ENCODE measurements at regions not wholly inside any gene's neighbourhood (a gene's known extent, or its start where the extent isn't known, plus 50 kb on each side); places are given as distances from the start of the nearest gene placed in this dataset.

DNA sequence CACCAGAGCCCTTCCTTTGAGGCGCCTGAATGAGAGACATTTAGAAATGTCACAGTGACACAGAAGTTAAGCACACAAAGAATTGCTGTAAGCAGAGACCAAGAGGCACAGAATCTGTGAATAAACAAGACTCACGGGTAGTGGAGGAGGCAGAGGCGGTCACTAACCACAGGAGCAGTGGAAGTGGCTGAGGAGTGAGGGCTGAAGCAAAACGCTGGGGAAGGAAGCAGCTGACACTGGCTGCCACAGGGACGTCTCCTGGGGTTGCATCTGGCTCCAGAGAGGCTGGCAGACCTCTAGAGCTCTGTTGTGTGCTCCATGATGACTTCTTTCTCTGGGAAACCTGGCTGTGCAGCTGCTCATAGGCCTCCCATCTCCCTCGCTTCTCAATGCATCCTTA, 65.0 kb upstream of the SLC2A12 start:
- CTCF ChIA-PET = interaction anchor here (0.6 to 0.8 kb wide), 4 partner anchors 38 to 765 kb away, joined by 3 to 5 read pairs (median 3); no protein-coding TSS in a partner anchor
- no peak overlapping the region for H3K27ac Mint-ChIP-seq
- H3K27me3 Mint-ChIP-seq = peaks cover 8% of the 10 kb centered on the region
- no peaks in the 10 kb centered on the region for H3K4me1 Mint-ChIP-seq (ENCODE audit: low read depth)
- peak; percentile 10 for DNase-seq
- H3K9me3 Mint-ChIP-seq = no peaks in the 10 kb centered on the region
- intact Hi-C loops (cut with micrococcal nuclease) = no loop called here
- POLR2A ChIA-PET = no interaction called here
- no peaks in the 10 kb centered on the region for H3K36me3 Mint-ChIP-seq
- H3K4me3 Mint-ChIP-seq = no peak overlapping the region

DNA sequence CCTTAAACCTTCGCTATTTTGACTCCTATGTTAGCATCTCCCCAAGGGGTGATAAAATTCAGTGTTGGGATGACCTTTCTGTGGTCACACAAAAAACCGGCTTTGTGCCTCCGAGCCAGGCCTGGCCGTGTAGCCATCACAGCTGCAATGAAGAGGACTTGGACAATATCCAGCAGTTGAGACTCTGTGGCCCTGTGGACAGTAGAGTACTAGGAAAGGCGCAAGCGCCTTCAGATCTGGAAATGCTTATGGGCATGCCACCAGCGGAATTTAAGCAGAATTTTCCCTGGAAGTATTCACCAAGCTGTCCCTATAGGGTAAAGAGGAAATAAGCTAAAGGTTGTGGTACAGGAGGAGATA, 63.3 kb upstream of the SLC2A12 start:
- CTCF ChIA-PET = interaction anchor here (1.4 kb wide), 2 partner anchors 767 to 825 kb away, joined by 3 to 7 read pairs; no protein-coding TSS in a partner anchor
- DNase-seq = no peak
- H3K4me1 Mint-ChIP-seq (ENCODE audit: low read depth) = no peaks in the 10 kb centered on the region
- H3K27me3 Mint-ChIP-seq = peaks cover 8% of the 10 kb centered on the region
- intact Hi-C loops (cut with micrococcal nuclease) = no loop called here
- H3K36me3 Mint-ChIP-seq = no peaks in the 10 kb centered on the region
- POLR2A ChIA-PET = no interaction called here
- H3K9me3 Mint-ChIP-seq = no peaks in the 10 kb centered on the region
- H3K4me3 Mint-ChIP-seq = no peak overlapping the region
- no peak overlapping the region for H3K27ac Mint-ChIP-seq

DNA sequence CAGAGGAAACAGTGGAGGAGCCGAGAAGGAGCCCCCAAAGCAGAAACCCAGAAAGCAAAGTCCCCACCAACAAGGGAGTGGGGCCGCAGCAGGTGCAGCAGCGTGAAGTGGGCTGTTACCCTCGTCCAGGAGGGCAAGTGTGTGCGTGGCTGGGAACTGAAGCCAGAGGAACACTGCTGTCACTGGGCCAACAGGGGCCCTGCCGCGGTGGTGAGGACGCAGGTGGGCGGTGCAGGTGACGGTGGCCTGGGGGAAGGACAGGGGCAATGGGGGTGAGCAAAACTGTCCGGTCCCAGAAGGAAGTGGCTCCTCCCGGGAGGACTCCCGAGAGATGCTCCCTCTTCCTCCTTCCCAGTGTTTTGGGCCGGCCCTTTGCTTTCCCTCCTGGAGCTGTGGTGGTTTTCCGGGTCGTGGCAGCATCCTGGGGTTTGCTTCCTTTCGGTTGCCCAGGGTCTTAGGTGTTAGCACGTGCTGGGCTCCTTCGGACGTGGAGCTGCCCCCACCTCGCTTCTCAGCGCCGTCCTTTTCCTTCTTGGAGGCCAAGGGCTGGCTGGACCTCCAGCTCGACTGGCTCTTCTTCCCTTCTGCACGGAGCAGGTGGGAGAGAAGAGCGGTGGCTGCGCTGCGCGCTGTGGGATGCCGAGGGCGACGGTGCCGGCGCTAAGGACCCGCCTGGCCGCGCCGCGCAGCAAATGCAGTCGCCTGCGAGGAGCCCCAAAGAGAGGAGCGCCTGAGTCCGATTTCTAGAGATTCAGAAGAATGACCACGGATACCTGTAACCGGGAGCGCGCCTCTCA, 62.7 kb upstream of the SLC2A12 start:
- intact Hi-C loops (cut with micrococcal nuclease) = no loop called here
- POLR2A ChIA-PET = no interaction called here
- Mint-ChIP-seq H3K27me3 (peaks cover 8% of the 10 kb centered on the region), H3K36me3 (no peaks in the 10 kb centered on the region), H3K9me3 (no peaks in the 10 kb centered on the region), H3K4me3 (no peak overlapping the region), H3K4me1 (ENCODE audit: low read depth) (no peaks in the 10 kb centered on the region), H3K27ac (no peak overlapping the region)
- CTCF ChIA-PET = interaction anchor here (1.4 to 6.4 kb wide), 2 partner anchors 8 to 825 kb away, joined by 7 to 52 read pairs; no protein-coding TSS in a partner anchor
- DNase-seq = no peak

DNA sequence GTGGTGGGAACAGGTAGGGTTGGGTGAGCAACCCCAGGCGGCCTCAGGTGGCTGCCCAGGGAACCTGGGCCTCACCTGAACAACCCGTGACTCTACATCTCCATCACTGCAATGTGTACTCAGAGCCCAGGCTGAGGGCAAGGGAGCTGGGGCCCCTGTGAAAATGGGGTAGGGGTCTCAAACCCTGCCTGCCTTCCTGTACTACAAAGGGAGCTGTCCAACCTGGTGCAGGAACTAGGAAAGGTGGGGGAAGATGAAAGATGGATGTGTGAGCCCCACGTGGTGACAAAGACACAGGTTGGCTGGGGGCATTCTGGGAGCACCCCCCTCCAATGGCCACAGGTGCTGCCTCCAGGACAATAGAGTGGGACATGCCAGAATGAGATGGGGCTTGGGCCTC, 62.1 kb upstream of the SLC2A12 start:
- no peak overlapping the region for H3K4me3 Mint-ChIP-seq

DNA sequence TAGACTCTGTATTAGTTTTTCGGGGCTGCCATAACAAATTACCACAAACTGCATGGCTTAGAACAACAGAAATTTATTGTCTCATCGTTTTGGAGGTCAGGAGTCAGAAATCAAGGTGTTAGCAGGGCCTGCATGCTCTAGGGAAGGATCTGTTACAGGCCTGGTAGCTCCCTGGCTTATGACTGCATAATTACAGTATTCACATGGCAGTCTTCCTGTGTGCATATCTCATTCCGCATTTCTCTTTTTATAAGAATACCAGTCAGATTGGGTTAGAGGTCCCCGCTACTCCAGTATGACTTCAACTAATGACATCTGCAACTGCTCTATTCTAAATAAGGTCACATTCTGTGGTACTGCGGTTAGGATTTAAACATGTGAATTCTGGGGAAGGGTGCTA, 59.3 kb upstream of the SLC2A12 start:
- DNase-seq = no peak
- Mint-ChIP-seq H3K27me3 (peaks cover 8% of the 10 kb centered on the region), H3K4me1 (ENCODE audit: low read depth) (no peaks in the 10 kb centered on the region), H3K36me3 (no peaks in the 10 kb centered on the region), H3K4me3 (no peak overlapping the region), H3K9me3 (no peaks in the 10 kb centered on the region), H3K27ac (no peak overlapping the region)
- intact Hi-C loops (cut with micrococcal nuclease) = loop anchor here (1.0 to 2.0 kb wide), 3 partner anchors 712 to 829 kb away; no protein-coding TSS in a partner anchor
- POLR2A ChIA-PET = no interaction called here
- CTCF ChIA-PET = interaction anchor here (0.7 to 6.4 kb wide), 18 partner anchors 10 to 828 kb away, joined by 3 to 52 read pairs (median 5); no protein-coding TSS in a partner anchor

More for the DNA sequence above, 62.1 kb upstream of the SLC2A12 start:
- no peak for DNase-seq
- Mint-ChIP-seq H3K27me3 (peaks cover 8% of the 10 kb centered on the region), H3K36me3 (no peaks in the 10 kb centered on the region), H3K9me3 (no peaks in the 10 kb centered on the region), H3K27ac (no peak overlapping the region), H3K4me1 (ENCODE audit: low read depth) (no peaks in the 10 kb centered on the region)
- POLR2A ChIA-PET = no interaction called here
- intact Hi-C loops (cut with micrococcal nuclease) = no loop called here
- CTCF ChIA-PET = interaction anchor here (1.4 to 6.4 kb wide), 2 partner anchors 9 to 826 kb away, joined by 7 to 52 read pairs; no protein-coding TSS in a partner anchor

DNA sequence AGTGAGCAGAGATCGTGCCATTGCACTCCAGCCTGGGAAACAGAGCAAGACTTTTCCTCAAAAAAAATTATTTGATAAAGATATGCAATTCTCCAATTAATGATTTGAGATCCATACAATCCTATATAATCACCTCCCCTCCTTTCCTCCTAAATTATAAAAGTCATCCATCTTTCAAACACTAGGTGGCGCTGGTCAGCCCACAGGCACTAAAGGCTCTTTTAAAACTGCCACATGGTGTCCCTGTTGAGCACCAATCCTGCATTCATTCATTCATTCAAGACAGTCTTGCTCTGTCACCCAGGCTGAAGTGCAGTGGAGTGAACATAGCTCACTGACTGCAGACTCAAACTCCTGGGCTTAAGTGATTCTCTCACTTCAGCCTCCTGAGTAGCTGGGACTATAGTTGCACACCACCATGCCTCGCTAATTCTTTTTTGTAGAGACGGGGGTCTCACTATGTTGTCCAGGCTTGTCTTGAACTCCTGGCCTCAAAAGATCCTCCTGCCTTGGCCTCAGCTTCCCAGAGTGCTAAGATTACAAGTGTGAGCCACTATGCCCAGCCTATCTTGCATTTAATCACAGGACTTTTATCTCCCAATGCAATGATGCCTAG, 58.7 kb upstream of the SLC2A12 start:
- Mint-ChIP-seq H3K9me3 (no peaks in the 10 kb centered on the region), H3K27me3 (peaks cover 8% of the 10 kb centered on the region), H3K4me1 (ENCODE audit: low read depth) (no peaks in the 10 kb centered on the region), H3K4me3 (no peak overlapping the region), H3K36me3 (no peaks in the 10 kb centered on the region), H3K27ac (no peak overlapping the region)
- ChIA-PET POLR2A (no interaction called here), CTCF (interaction anchor here (0.7 to 6.4 kb wide), 17 partner anchors 9 to 829 kb away, joined by 3 to 52 read pairs (median 6); no protein-coding TSS in a partner anchor)
- intact Hi-C loops (cut with micrococcal nuclease) = loop anchor here (1.0 to 2.0 kb wide), 3 partner anchors 712 to 830 kb away; no protein-coding TSS in a partner anchor
- peak; percentile 50 for DNase-seq

DNA sequence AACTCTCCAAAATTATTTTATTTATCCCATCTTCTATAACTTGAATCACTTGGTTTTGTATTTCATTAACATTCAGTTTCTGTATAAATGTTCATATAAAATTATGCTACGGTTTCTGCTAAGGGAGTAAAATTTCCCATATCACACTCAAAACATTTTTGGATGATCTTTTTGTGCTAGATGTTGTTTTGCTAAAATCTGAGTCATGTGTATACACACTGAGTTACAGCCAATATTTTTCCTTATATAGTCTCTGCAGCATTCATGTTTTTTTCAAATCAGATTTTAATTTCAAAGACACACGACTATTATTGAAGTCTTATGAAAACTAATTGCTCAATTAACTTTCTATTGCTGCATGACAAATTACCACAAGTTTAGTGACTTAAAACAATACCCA, 54.3 kb upstream of the SLC2A12 start:
- Mint-ChIP-seq H3K36me3 (no peaks in the 10 kb centered on the region), H3K4me3 (no peak overlapping the region), H3K9me3 (no peaks in the 10 kb centered on the region), H3K4me1 (ENCODE audit: low read depth) (no peaks in the 10 kb centered on the region), H3K27me3 (no peaks in the 10 kb centered on the region), H3K27ac (no peak overlapping the region)
- ChIA-PET POLR2A (no interaction called here), CTCF (interaction anchor here (1.2 to 1.5 kb wide), 3 partner anchors 10 to 134 kb away, joined by 3 to 5 read pairs (median 4); no protein-coding TSS in a partner anchor)
- DNase-seq = no peak
- intact Hi-C loops (cut with micrococcal nuclease) = no loop called here

DNA sequence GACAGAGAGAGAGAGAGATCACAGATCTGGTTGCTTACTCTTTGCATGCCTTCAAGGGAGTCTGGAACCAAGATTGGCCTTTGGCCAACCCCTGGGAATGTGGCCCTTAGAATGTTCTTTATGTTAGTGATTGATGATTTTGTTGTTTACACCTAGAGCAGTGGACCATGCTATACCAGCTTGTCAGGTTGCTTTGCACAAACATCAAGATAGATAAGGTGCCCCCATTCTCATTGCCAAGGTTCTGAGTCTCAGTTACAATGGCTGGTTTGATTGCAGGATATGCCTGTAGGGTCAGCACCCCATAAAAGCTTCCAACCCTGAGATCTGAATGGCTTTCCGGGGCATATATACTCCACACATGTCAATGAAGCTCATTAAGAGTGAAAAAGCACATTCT, 53.5 kb upstream of the SLC2A12 start:
- no peak overlapping the region for H3K27ac Mint-ChIP-seq
- no peaks in the 10 kb centered on the region for H3K4me1 Mint-ChIP-seq (ENCODE audit: low read depth)
- CTCF ChIA-PET = interaction anchor here (1.5 kb wide), 1 partner anchor 133 kb away, joined by 3 read pairs; no protein-coding TSS in a partner anchor
- POLR2A ChIA-PET = no interaction called here
- no peak overlapping the region for H3K4me3 Mint-ChIP-seq
- no peaks in the 10 kb centered on the region for H3K27me3 Mint-ChIP-seq
- intact Hi-C loops (cut with micrococcal nuclease) = no loop called here
- H3K36me3 Mint-ChIP-seq = no peaks in the 10 kb centered on the region
- DNase-seq = no peak
- no peaks in the 10 kb centered on the region for H3K9me3 Mint-ChIP-seq

DNA sequence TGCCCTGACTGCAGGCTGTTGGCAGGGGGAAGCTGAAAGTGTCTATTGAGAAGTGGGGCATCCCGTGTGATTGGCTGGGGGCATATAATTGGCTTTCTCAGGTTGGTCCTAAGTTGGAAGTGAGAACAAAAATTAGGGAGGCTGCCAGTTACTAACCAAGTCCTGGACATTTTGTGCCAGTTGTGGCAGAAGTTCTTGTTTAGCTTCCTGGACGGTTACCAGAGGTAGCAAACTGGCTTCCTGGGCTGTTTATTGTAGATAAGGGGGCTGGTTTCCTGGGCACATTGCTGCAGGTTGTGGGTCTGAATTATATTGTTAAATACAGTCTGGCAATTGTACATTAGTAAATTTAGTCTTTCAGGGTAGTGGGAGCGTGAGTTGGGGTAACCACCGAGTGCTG, 50.6 kb upstream of the SLC2A12 start:
- intact Hi-C loops (cut with micrococcal nuclease) = no loop called here
- ChIA-PET CTCF (interaction anchor here (1.6 to 10.7 kb wide), 4 partner anchors 8 to 265 kb away, joined by 4 to 362 read pairs (median 10); no protein-coding TSS in a partner anchor), POLR2A (no interaction called here)
- H3K4me1 Mint-ChIP-seq (ENCODE audit: low read depth) = no peaks in the 10 kb centered on the region
- peaks cover 8% of the 10 kb centered on the region for H3K27me3 Mint-ChIP-seq
- no peaks in the 10 kb centered on the region for H3K9me3 Mint-ChIP-seq
- no peak overlapping the region for H3K27ac Mint-ChIP-seq
- no peaks in the 10 kb centered on the region for H3K36me3 Mint-ChIP-seq
- no peak for DNase-seq
- H3K4me3 Mint-ChIP-seq = no peak overlapping the region
